Epithelial cell of esophagus (primary cell): ENCODE measurements at regions not wholly inside any gene's neighbourhood (a gene's known extent, or its start where the extent isn't known, plus 50 kb on each side); places are given as distances from the start of the nearest gene placed in this dataset.
"Not testable (repeated sequence)": the region's sequence is repeated elsewhere in the genome, so short reads cannot be mapped to it uniquely, and the experiment has no call there.

ENCODE experiments used
- DNase-seq: peaks from one replicate; pipeline ENCODE4 v3.0.0; 2010; ENCODE audit warnings: low read depth
- H3K4me3 ChIP-seq: 2 replicates; pipeline ENCODE4 v1.5.1; 2011; ENCODE audit warnings: mild to moderate bottlenecking, low read length, control low read depth
- CTCF ChIP-seq: IDR thresholded peaks from 2 replicates; pipeline ENCODE4 v1.5.1; 2011; ENCODE audit warnings: low read depth, mild to moderate bottlenecking, low read length, control low read depth, inconsistent platforms; ENCODE audit not compliant: insufficient read depth; ENCODE audit errors: missing control alignments

- no peak for TF ChIP-seq CTCF
- H3K4me3 ChIP-seq: no peak overlapping the region
- no peak for DNase-seq
These were observed 404.7 kb upstream of the RORB start for GRCh38 chr9:74092491-74092834.

GRCh38 chr9:74094037-74094436 is 403.1 kb upstream of the RORB start:
- H3K4me3 ChIP-seq, DNase-seq: not testable (repeated sequence)

GRCh38 chr9:74094766-74095165 is 402.4 kb upstream of the RORB start:
- TF ChIP-seq CTCF: no peak

GRCh38 chr9:74095925-74096324 is 401.2 kb upstream of the RORB start:
- no peak for TF ChIP-seq CTCF

More at GRCh38 chr9:74094766-74095165, 402.4 kb upstream of the RORB start:
- DNase-seq: no peak
- no peak overlapping the region for H3K4me3 ChIP-seq

GRCh38 chr9:74096420-74096819 is 400.7 kb upstream of the RORB start:
- no peak for DNase-seq
- H3K4me3 ChIP-seq: no peak overlapping the region
- no peak for TF ChIP-seq CTCF

More at GRCh38 chr9:74095925-74096324, 401.2 kb upstream of the RORB start:
- no peak overlapping the region for H3K4me3 ChIP-seq
- no peak for DNase-seq

GRCh38 chr9:74100042-74100441 is 397.1 kb upstream of the RORB start:
- no peak overlapping the region for H3K4me3 ChIP-seq
- no peak for TF ChIP-seq CTCF
- DNase-seq: no peak

- DNase-seq: not testable (repeated sequence)
These were observed 395.0 kb upstream of the RORB start for GRCh38 chr9:74102148-74102547.

GRCh38 chr9:74102702-74103101 is 394.4 kb upstream of the RORB start:
- DNase-seq: no peak
- H3K4me3 ChIP-seq: no peak overlapping the region
- TF ChIP-seq CTCF: no peak

More at GRCh38 chr9:74102148-74102547, 395.0 kb upstream of the RORB start:
- H3K4me3 ChIP-seq: not testable (repeated sequence)
